ENCODE measurements at regions not wholly inside any gene's neighbourhood (a gene's known extent, or its start where the extent isn't known, plus 50 kb on each side); places are given as distances from the start of the nearest gene placed in this dataset.

GRCh38 chr11:131160846-131161245 lies 209.6 kb upstream of the NTM start:
- Histone ChIP-seq H3K36me3 (no peaks in the 10 kb centered on the region), H3K4me3 (no peak overlapping the region), H3K27me3 (no peaks in the 10 kb centered on the region), H3K27ac (no peak overlapping the region), H3K9me3 (no peaks in the 10 kb centered on the region), H3K4me1 (no peaks in the 10 kb centered on the region)
- no peak for TF ChIP-seq POLR2A (IDR thresholded peaks at IDR 0.05)
- TF ChIP-seq CTCF (IDR thresholded peaks at IDR 0.05), result no peak
- intact Hi-C loops (cut with DNase I; ENCODE audit: low total_unique reads), result no loop called here
- DNase-seq, result no peak

GRCh38 chr11:131163613-131164012 lies 206.8 kb upstream of the NTM start:
- Histone ChIP-seq H3K4me1 (no peaks in the 10 kb centered on the region), H3K9me3 (no peaks in the 10 kb centered on the region), H3K27me3 (no peaks in the 10 kb centered on the region), H3K27ac (no peak overlapping the region), H3K36me3 (no peaks in the 10 kb centered on the region), H3K4me3 (no peak overlapping the region)
- TF ChIP-seq POLR2A (IDR thresholded peaks at IDR 0.05) (no peak), CTCF (IDR thresholded peaks at IDR 0.05) (no peak)
- DNase-seq, result no peak
- intact Hi-C loops (cut with DNase I; ENCODE audit: low total_unique reads), result no loop called here

GRCh38 chr11:131165036-131165435 lies 205.4 kb upstream of the NTM start:
- Histone ChIP-seq H3K9me3 (no peaks in the 10 kb centered on the region), H3K27me3 (no peaks in the 10 kb centered on the region), H3K36me3 (no peaks in the 10 kb centered on the region), H3K4me1 (no peaks in the 10 kb centered on the region), H3K27ac (no peak overlapping the region), H3K4me3 (no peak overlapping the region)
- intact Hi-C loops (cut with DNase I; ENCODE audit: low total_unique reads), result no loop called here
- DNase-seq, result no peak
- TF ChIP-seq CTCF (IDR thresholded peaks at IDR 0.05) (no peak), POLR2A (IDR thresholded peaks at IDR 0.05) (no peak)

GRCh38 chr11:131168839-131169713 lies 201.3 kb upstream of the NTM start:
- H3K9me3 ChIP-seq, result no peaks in the 10 kb centered on the region
- intact Hi-C loops (cut with DNase I; ENCODE audit: low total_unique reads), result no loop called here
- TF ChIP-seq POLR2A (IDR thresholded peaks at IDR 0.05), result no peak
- no peak for TF ChIP-seq CTCF (IDR thresholded peaks at IDR 0.05)
- no peak overlapping the region for H3K4me3 ChIP-seq
- no peak for DNase-seq
- no peaks in the 10 kb centered on the region for H3K36me3 ChIP-seq
- H3K27ac ChIP-seq, result no peak overlapping the region
- no peaks in the 10 kb centered on the region for H3K4me1 ChIP-seq
- no peaks in the 10 kb centered on the region for H3K27me3 ChIP-seq

GRCh38 chr11:131172011-131172410 lies 198.4 kb upstream of the NTM start:
- DNase-seq, result no peak
- Histone ChIP-seq H3K36me3 (no peaks in the 10 kb centered on the region), H3K9me3 (no peaks in the 10 kb centered on the region), H3K27me3 (no peaks in the 10 kb centered on the region), H3K4me3 (no peak overlapping the region), H3K4me1 (no peaks in the 10 kb centered on the region), H3K27ac (no peak overlapping the region)
- TF ChIP-seq CTCF (IDR thresholded peaks at IDR 0.05) (no peak), POLR2A (IDR thresholded peaks at IDR 0.05) (no peak)
- intact Hi-C loops (cut with DNase I; ENCODE audit: low total_unique reads), result no loop called here
